ENCODE measurements at regions not wholly inside any gene's neighbourhood (a gene's known extent, or its start where the extent isn't known, plus 50 kb on each side); places are given as distances from the start of the nearest gene placed in this dataset.
A peak's percentile ranks its signal among the peaks of the same experiment; 100 is the strongest.

DNA sequence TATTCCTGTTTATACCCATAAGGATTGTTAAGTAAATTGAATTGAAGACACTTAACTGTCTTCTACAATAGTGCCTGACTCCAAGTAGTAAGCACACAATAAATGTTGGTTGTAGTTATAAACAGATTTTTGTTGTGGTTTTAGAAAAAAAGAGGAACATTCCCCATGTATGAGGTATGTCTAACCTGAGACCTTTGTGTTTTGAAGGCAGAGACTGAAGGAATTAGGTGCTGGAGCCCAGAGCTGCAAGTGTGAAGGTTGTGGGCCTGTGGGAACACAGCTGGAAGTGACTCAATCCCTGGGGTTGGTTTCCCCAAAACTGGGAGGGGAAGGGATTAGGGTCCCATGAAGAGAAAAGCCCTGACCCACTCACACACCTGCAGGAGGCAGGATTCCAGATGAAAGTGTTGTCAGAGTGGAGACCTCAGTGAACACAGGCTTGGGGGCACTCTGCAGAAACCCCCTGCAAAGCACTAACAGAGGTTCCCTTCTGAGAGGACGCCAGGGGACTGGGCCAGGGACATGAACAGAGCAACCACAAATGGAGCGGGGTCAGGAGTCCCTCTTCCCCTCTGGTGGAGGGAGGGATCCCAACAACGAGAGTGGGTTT, 265.1 kb upstream of the KLF14 start:
- DNase-seq, result no peak

DNA sequence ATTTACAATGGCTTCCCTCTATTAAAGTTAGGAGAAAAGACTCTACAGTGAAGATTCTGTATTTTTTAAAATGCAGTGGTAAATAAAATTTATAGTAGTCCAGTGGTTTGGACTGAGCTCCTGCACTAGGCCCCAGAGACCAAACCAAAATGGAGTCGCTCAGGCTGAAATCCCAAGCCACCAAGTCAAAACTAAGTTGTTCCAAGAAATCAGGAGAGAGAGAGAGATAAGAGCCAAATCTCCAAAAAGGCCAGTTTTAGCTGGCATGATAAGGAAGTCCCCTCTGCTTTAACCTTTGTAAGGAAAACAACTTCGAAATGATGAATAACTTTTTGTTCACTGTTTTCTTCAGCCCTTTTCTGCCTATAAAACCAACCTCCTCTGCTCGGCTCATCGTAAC, 265.9 kb upstream of the KLF14 start:
- no peak for DNase-seq

DNA sequence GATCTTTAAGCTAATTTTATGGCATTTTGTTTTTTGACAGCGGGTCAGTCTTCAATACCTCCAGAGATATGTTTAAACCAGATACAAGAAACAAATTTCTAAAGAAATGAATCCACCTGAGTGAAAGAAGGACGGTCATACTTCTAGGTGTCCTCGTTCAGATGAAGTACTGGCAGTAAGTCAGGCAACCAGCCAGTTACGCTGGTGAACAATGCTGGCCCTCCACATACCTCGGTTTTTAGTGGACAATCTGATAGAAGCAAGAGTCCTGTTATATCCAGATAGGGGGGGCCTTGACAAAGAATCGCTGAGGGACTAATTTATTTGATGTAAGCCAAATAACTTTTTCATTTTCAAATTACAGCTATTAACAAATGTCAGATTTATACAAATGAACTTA, 266.4 kb upstream of the KLF14 start:
- no peak for DNase-seq

DNA sequence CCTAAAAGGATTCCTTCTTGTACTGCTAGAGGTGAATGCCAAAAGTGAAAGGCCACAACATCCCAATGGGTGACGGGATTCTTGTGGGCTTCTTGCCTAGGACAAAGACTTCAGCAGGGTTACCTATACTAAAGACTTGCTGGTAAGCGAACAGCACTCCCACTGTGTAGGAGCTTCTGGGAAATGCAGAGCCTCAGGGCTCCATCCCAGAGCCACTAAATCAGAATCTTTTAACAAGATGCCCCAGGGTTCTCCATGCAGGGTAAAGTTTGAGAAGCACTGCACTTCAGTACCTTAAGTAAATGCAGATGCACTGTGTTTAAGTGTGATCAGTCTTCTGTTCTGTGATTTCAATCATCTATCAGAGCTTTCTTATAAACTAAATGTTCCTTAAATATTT, 266.9 kb upstream of the KLF14 start:
- no peak for DNase-seq

DNA sequence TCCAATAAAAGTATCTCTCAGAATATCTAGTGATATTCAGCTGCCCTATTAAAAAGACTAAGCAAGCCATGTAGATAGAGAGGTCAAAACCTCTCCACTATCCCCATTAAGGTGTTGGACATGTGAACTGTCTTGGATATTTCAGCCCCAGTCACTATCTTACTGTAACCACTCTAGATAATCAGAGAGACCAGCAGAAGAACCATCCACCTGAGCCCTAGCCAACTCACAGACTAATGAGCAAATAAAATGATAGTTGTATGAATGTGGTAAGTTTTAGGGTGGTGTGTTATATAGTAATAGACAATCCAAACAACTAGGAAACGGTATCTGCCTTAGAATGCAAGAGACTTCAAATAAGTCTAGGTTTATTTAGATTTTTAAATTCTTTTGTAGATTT, 268.6 kb upstream of the KLF14 start:
- DNase-seq, result no peak

DNA sequence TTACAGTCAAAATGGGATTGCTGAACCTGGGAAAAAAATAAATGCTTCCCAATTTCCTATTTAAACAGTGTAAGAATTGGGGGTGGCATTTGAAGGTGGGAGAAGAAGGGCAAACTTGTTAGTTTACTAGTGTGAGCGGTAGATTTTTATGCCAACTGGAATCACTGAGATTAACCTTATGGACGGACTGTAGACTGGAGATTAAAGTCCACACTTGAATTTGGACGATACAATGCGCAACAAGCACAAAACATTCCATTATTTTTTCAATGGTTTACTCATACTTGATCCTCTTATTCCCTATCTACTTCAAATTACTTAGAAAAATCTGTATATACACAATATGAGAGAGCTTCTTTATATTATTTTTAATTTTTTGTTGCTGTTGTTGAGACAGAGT, 269.6 kb upstream of the KLF14 start:
- DNase-seq, result no peak

DNA sequence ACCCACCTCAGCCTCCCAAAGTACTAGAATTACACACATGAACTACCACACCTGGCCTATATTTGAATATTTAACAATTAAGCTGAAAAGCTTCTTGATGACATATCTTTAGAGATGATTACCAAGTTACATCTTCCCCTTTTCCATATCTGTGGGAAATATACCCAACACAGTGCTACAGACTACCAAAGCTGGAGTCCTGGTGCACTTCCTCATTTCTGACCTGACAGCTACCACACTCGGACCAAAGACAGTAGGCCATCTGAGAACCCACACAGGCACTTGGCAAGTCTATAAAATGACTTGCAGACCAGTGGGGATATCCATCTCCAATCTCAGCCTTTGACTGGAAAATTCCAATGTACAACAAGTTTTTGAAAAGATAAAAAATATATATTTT, 270.4 kb upstream of the KLF14 start:
- no peak for DNase-seq

DNA sequence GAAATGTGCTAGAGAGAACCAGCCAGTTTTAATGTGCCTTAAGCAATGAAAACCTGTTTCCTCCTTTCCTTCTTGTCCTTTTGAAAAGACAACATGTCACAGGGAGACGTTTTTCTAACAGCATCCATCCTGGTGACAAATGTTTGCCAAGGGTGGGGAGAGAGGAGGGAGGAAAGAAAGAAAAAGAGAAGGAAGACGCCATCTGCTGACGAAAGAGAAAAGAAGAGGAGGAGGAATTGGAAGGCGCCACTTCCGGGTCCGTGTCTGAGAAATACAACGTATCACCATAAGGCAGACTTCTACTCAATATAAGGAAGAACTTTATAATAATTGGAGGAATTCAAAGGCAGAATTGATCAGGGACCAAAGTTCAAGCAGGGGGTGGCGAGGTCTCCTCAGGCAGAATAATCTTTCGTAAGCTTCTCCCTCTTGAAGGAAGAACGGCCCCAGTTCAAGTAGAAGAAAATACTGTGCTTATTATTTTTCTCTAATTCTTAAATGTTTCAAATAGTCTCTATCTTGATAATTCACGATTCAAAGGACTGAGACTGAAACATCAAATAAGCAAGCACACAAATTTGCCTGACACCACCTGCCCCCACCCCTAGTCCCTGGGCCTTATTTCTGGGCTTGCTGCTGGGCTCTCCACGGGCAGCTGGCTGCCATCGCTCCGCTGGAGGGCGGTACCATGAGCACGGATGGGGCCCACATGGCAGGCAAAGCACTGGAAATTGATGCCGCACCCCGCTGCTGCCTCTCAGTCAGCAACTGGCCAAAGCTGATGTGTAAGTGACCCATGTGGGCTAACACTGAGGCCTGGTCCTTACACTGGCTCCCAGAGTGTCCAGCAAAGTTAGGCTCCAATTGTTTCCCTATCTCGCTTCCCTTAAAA, 273.7 kb upstream of the KLF14 start:
- DNase-seq, result no peak

DNA sequence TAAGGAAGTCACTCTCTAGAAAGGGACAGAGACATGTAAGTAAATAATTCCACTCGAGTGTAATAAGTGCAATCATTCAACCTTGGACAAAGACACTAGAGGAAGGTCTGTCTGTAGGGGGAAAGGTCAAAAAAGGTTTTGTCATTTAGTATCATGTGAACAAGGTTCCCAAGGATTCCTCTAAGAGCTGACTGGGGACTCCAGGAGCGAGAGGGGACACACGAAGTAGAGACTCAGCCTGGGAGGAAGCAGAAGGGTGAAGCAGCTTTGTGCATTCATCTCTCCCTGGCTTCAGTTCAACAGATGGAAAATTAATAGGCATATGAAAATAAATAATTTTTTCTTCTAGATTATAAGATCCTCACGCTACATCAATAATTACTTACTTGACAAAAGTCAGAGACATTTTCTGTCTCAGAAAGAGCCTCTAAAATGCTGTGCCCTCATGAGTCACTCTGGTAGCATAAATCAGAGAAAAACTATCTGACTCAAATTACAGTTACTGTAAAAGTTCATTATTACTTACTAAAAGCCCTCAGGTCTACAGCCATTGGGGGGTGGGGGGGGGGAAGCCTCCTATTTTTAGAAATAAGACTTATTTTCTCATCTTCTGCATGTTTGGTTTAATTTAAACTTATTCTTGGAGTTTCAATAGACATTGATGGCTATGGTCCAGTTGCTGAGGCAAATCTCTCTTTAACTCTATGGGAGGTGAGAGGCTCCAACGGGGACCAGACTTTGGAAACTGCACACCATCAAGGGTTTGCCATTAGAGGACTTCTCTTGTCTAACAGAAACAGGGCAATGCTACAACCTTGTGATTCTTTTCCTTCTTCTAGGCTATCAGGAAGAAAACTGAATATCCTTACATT, 275.1 kb upstream of the KLF14 start:
- no peak for DNase-seq

DNA sequence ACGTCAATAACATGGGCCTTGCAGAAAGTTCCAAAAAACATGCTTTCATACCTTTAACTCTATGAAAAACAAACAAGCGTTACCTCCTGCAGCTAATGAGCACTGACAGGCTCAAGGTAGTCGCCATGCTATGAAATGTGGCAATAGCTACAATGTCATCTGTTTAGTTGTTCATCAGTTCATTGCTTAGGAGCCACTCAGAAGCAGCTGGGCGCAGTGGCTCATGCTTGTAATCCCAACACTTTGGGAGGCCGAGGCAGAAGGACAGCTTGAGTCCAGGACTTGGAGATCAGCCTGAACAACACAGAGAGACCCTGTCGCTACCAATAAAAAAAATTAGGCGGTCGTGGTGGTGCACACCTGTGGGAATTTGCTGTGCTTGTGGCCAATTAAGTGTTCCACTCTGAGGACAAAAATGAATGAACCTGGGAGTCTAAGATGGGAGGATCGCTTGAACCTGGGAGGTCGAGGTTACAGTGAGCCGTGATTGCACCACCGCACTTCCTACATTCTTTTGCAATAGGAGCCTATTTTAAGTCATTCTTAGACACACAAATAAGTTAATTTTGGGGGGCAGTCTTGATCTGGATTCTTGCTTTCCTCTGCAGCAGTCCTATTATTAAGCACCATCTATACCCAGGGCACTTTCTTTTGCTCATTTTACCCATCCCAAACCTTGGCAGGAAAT, 276.2 kb upstream of the KLF14 start:
- DNase-seq, result no peak

DNA sequence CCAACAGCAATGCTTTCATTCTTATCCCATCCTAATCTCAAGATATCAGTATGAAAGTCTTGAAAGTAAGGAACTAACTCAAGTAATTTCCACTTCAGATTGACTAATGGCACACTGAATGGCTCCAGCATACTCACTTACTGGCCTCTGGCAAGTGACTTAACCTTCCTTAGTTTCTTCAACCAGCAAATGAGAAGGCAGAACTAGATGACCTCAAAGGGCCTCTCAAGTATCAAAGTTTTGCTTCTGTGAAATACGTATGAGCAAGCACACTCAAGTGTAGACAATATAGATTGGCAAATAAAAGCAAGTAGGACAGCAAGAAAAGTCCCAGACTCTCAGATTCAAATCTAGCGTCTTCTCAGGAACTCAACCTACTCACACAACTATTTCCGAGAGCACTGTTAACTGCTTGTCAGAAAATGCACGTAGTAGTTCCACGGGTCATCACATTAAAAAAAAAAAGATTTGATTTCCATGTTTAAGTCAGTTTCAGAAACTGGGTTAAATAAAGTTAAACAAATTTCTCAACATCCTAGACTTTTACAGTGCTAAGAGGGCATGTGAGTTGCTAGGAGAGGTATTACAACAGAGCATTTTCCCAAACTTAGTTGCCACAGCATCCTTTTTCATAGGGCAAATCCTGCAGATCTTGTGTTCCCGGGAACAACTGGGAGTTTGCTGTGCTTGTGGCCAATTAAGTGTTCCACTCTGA, 276.9 kb upstream of the KLF14 start:
- DNase-seq, result no peak

DNA sequence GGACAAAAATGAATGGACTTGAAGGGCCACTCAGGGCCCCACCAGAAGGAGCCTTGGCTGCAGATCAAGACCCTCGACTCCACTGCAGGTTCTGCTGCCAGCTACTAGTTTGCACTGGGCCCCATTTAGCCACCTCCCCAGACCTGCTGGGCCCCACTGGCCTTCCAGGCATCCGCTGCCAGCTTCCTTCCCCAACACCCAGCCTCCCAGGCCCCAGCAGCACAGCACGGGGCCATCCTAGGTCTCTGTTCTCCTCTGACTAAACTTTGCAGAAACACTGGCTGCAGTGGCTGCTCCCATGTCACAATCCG, 277.4 kb upstream of the KLF14 start:
- peak; percentile 23 for DNase-seq

DNA sequence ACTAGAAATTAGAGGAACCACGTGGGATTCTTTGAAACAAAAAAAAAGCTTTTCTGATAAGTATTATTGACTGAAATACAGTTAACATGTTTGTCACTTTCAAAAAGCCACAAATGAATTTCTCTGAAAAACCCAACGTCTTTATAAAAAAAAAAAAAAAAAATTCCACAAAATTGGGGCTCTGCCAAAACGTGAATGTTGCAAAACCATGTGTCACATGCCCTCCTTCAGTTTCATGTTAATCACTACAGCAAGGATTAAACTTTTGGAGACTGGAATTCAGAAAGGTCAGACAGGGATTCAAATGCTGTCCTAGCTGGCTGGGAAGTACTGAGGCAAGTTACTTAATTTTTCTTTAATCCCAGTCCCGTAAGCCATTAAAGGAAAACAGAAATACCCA, 278.0 kb upstream of the KLF14 start:
- DNase-seq, result no peak

DNA sequence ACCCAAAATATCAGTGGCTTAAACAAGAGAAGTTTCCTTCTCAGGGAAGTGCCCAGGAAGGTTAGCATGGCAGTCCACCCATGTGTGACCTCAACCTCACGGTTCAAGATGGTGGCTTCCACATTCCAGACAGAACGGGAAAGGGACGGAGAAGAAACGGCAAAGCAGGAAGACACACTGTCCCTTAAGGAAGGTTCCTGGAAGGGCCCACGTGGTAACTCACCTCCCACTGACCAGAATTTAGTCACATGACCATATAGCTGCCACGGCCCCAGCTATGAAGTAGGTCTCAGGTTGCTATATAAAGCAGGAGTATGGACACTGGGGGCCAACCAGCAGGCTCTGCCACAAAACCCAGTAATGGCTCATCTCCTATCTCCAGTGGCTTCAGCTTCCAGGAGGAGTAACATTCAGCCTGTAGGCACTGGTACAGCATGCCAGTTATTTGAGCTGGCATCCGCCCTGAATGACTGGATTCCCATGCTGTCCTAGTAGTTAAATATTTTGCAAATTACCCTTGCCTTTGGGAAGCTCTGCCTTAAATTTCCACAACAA, 278.5 kb upstream of the KLF14 start:
- DNase-seq, result no peak

DNA sequence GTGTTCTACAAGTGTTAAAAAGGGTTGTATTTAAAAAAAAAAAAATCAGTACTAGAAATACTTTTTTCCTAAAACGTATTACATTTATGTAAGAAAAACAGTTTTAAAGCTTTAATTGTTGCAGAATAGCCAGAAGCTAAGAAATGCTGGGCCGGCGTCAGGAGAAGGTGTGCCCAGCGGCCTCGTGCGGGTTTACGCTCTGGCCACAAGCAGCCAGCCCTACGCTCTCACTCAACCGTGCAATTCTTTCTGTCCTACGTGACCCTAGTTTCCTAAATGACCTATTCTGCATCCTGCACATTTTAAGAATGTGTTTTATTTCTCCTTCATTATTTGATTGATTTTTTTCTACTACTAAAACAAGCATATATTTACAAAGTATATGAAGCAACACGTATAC, 279.7 kb upstream of the KLF14 start:
- no peak for DNase-seq

DNA sequence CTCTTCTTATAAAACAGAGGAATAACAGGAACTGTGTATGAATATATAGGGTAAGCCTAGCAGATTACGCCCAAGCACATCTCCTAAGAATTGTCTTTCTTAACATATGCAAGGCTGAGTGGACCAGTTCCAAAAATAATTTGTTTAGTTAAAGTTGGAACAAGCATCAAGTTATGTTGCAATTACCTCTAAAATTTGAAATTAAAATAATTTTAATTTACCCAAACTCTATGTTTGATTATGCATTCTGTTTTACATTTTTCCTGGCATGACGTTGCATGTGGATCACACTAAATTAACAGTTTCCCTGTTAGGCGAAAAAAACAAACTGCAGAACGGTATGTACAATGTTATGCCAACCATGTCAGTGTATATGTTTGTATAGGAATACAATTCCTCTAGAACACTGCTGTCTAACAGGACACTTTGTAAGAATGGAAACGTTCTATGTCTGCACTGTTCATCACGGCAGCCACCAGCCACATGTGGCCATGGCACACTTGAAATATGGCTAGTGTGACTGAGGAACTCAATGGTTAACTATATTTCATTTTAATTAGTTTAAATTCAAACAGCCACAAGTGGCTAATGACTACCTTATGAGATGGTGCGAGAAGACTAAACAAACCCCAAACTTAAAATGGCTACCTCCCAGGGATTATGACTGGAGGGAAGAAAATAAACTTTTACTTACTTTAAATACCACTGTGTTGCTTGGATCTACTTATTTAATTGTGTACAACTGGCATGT, 281.1 kb upstream of the KLF14 start:
- no peak for DNase-seq

DNA sequence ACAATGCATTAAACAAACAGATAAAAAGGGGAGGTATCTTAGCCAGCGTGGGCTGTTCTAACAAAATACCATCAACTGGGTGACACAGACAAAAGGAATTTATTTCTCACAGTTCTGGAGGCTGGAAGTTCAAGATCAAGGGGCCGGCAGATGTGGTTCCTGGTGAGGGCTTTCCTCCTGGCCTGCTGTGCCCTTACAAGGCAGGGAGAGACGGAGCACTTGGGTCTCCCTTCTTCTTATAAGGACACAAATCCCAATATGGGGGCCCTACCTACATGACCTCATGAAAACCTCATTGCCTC, 281.6 kb upstream of the KLF14 start:
- DNase-seq, result no peak

DNA sequence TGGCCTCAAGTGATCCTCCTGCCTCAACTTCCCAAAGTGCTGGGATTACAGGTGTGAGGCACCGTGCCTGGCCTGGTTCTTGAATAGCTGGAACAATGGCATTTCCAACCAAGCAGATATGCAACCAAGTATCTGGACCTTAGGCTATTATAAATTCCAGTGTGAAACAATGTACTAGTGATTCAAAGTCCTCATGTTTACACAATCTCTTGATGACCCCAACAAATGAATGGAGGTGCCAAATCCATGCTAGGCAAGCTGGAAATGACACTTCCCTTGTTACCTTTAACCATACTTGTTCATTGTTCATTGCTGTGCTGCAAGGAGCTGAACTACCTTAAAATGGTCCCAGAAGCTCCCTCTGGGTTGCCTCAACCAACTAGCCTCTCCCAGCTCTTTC, 282.2 kb upstream of the KLF14 start:
- DNase-seq, result no peak

DNA sequence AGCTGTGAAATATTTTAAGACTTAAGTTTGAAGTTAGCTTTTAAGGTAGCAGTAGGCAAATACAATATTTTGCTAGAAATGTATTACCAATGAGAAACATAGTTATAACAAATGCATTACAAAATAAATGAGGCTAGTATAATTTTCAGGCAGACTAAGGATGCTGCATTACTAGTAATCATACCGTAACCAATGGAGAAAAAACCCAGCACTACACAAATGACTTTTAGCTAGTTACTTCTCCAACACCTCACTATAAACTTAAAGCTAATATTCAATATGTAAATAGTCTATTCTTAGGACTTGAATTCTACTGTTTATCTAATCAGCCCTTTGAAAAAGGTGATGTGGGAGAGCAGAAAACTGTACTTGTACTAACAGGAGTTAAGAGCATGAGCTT, 285.3 kb upstream of the KLF14 start:
- no peak for DNase-seq

DNA sequence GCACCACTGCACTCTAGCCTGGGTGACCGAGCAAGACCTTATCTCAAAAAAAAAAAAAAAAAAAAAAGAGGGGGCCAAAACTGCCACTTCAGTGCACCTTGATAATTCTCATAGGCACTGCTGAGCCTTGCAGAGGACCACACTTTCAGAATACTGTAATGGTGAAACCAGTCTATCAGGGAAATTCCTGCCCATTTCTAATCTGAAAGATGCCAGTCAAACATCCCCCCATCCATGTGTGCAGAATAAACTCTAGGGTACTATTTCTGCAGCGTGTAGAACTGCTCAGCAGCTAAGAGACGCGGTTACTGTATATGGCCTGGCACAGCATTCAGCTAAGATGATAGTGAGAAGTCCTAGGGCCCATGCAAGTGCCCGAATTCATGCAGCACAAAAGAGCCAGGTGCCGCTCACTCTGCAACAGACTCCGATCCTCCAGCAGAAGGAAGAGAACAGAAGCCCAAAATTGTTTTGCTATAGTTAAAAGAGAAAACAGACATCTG, 286.8 kb upstream of the KLF14 start:
- no peak for DNase-seq

DNA sequence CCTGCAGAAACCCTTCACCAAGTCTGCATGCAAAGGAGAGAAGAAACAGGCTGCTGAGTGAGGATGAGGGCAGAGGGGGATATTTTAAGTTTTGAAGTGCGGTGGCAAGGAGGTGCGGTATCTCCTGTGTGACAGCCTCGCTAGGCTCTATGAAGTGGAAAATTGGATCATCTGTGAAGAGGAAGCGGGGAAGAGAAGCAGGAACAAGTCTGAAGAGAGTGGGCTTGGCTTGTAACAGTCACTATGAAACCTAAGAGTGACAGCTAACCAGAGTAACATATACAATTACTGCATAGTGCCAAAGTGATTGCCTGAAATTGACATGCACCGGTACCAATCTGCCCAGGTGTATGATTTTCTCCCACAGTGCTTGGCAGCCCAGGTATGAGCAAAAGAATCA, 287.5 kb upstream of the KLF14 start:
- no peak for DNase-seq

All from occipital lobe (tissue), 1 donor.